Muscle of leg (tissue), 3 donors: ENCODE measurements at regions not wholly inside any gene's neighbourhood (a gene's known extent, or its start where the extent isn't known, plus 50 kb on each side); places are given as distances from the start of the nearest gene placed in this dataset.

Experiments
- DNase-seq: peaks from one replicate; pipeline ENCODE4 v3.0.0; 2013
- H3K27ac ChIP-seq: one replicate; pipeline ENCODE4 v1.5.1; 2013; ENCODE audit warnings: mild to moderate bottlenecking, low read length, control low read depth
- H3K27me3 ChIP-seq: one replicate; pipeline ENCODE4 v1.6.1; 2013; ENCODE audit warnings: low read length; ENCODE audit not compliant: control insufficient read depth, insufficient read depth
- H3K36me3 ChIP-seq: one replicate; pipeline ENCODE4 v1.6.1; 2013; ENCODE audit warnings: low read length; ENCODE audit not compliant: control insufficient read depth, insufficient read depth
- H3K4me1 ChIP-seq: one replicate; pipeline ENCODE4 v1.6.1; 2013; ENCODE audit warnings: low read length; ENCODE audit not compliant: control insufficient read depth, insufficient read depth
- H3K4me3 ChIP-seq: one replicate; pipeline ENCODE4 v1.5.1; 2013; ENCODE audit warnings: low read length, control low read depth
- H3K9me3 ChIP-seq: replicated peaks from 2 replicates; pipeline ENCODE4 v1.6.1; 2013; ENCODE audit warnings: low read depth, low read length; ENCODE audit not compliant: control insufficient read depth
- WGBS: methylation state at CpG from one replicate; pipeline ENCODE4 v1.1.5; 2013; ENCODE audit warnings: missing lambda C conversion rate; ENCODE audit not compliant: insufficient coverage; 5-methylcytosine and 5-hydroxymethylcytosine counted together

DNA sequence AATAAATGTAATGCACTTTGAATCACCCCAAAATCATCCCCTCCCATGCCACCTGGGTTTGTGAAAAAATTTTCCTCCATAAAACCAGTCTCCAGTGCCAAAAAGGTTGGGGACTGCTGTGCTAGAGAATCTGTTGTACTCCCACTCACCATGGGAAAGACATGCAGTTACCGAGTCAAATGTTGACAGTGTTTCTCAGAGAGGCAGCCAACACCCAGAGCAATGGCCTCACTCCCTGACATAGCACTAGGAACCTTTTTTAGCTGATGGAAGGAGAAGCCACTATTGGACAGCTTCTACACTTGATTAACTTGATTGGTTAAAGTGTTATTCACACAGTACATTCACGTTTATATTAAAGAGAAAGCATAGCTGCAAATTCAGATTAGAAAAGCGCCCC lies 59.8 kb upstream of the MANEA start:
- DNase-seq: no peak
- Histone ChIP-seq H3K4me1 (no peaks in the 10 kb centered on the region), H3K36me3 (no peaks in the 10 kb centered on the region), H3K27ac (no peak overlapping the region), H3K9me3 (no peaks in the 10 kb centered on the region), H3K4me3 (no peak overlapping the region), H3K27me3 (no peaks in the 10 kb centered on the region)
- 60% methylated on average over 1 of the region's 3 CpGs for WGBS

DNA sequence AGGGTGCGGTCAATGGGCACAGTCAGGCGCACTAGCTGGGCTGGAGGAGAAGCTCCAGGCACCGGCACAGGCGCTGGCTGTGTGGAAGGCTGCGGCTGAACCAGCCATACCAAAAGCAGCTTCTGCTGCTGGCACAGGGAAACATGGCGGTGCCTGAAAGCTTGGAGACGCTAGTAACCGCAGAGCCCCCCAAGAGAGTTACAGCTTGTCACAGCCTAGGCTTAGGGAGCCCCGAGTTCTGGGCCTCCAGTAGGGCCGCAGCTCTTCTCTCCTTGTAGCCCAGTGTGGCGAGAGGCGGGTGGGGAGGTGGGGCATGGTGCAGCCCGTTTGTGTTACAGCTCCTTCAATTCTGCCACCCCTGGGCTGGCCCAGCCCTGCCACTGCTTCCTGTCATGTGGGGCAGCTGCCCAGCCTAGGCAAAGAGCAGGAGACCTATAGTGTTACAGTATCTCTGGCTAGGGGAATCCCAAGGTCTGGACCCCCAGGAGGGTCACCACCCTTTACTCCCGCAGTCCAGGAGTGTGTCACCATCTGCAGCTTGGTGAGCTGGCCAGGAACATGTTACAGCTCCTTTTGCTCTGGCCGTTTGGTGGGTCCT lies 58.6 kb upstream of the MANEA start:
- H3K4me1 ChIP-seq: no peaks in the 10 kb centered on the region
- no peaks in the 10 kb centered on the region for H3K27me3 ChIP-seq
- H3K36me3 ChIP-seq: no peaks in the 10 kb centered on the region
- no peak for DNase-seq
- 90% methylated on average over 14 of the region's 15 CpGs for WGBS
- H3K9me3 ChIP-seq: no peaks in the 10 kb centered on the region
- H3K27ac ChIP-seq: no peak overlapping the region
- no peak overlapping the region for H3K4me3 ChIP-seq

DNA sequence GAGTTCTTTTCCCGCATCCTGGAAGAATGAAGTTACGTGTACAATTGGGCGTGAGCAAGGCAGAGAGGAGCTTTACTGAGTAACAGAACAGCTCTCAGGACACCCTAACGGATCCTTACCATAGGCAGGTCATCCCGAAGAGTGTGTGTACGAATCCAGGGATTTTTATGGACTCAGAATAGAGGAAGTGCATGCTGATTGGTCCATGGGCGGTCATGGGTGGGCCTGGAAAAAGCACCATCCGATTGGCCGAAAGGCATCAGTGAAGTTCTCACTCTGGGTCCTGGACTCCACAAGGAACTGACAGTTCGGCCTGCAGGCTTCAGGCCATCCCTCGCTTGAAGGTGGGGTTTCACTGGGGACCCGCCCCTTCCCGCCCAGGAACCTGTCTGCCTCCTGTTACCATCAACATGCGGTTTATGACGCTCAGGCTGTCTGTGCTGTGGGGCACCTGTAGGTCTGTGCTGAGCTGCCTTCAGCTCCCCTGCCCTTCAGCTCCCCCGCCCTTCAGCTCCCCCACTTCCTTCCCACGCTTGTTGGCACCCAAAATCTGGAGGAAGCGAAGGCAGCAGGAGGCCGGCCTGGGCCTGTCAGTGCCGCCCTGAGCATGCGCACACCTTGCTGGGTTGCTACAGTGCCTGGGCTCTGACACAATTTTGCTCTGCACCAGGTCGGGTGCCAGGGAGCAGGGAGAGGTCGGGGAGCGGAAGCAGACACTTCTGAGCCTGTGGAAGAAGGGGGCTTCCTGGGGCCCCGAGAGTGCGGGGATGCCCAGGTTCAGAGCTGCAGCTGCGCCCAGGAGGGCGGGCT lies 57.9 kb upstream of the MANEA start:
- no peak for DNase-seq
- no peak overlapping the region for H3K4me3 ChIP-seq
- no peaks in the 10 kb centered on the region for H3K9me3 ChIP-seq
- H3K27me3 ChIP-seq: no peaks in the 10 kb centered on the region
- WGBS: 91% methylated on average over 26 of the region's 28 CpGs
- H3K27ac ChIP-seq: no peak overlapping the region
- no peaks in the 10 kb centered on the region for H3K4me1 ChIP-seq
- H3K36me3 ChIP-seq: no peaks in the 10 kb centered on the region

DNA sequence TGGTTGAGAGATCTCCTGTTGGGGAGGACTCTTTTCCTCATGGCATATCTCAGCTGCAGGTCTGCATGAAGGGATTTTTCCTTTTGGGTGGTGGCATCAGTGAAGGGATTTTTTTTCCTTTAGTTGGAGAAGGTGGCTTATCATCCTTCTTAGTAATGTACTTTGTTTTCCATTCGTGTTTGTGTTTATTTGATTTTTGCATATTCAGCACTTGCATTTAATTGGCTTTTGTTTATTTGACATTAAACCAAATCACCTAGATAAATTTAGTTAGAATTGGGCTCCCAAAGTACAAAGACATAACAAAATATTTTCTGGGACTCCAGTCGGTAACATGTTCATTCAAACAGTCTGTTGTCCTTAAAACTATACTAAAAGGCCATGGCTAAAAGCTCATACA lies 56.2 kb upstream of the MANEA start:
- no peaks in the 10 kb centered on the region for H3K27me3 ChIP-seq
- no peak overlapping the region for H3K4me3 ChIP-seq
- H3K4me1 ChIP-seq: no peaks in the 10 kb centered on the region
- H3K27ac ChIP-seq: no peak overlapping the region
- DNase-seq: no peak
- H3K9me3 ChIP-seq: no peaks in the 10 kb centered on the region
- no CpG with 5 or more reads among the region's 2 CpGs for WGBS
- no peaks in the 10 kb centered on the region for H3K36me3 ChIP-seq
